MCF 10A (cell line): ENCODE measurements at regions not wholly inside any gene's neighbourhood (a gene's known extent, or its start where the extent isn't known, plus 50 kb on each side); places are given as distances from the start of the nearest gene placed in this dataset.
A peak's percentile ranks its signal among the peaks of the same experiment; 100 is the strongest.

Experiments
- BruUV-seq: library from RNA; stranded (reverse); fragments of 400-500 nt; replicated peaks from 2 replicates; lab custom pipeline; 2021; lab: Mats Ljungman, UMichigan
- CTCF ChIA-PET: fragments of 300-600 bp; sonication (Branson Sonifier 250); formaldehyde crosslinking; extraction: SDS; loops from one replicate; lab custom pipeline; 2021; ENCODE audit warnings: antibody characterized with exemption, inconsistent platforms; lab: Yijun Ruan, JAX
- POLR2A ChIA-PET: fragments of 300-600, 350-650 bp; sonication (Branson Sonifier 250); formaldehyde crosslinking; extraction: SDS; loops from one replicate; lab custom pipeline; 2020; ENCODE audit warnings: antibody characterized with exemption, inconsistent platforms; lab: Yijun Ruan, JAX
- DNase-seq: peaks from one replicate; pipeline ENCODE4 v3.0.0-alpha.2; 2018; ENCODE audit not compliant: unreplicated experiment
- H3K27ac Mint-ChIP-seq: one replicate; pipeline ENCODE4 v1.8.0; 2022; ENCODE audit warnings: mild to moderate bottlenecking, low read depth, mixed read lengths; ENCODE audit not compliant: unreplicated experiment
- H3K27me3 Mint-ChIP-seq: one replicate; pipeline ENCODE4 v1.8.0; 2022; ENCODE audit warnings: mixed read lengths; ENCODE audit not compliant: insufficient read depth, unreplicated experiment
- H3K36me3 Mint-ChIP-seq: one replicate; pipeline ENCODE4 v1.8.0; 2022; ENCODE audit warnings: mild to moderate bottlenecking, moderate library complexity, mixed read lengths; ENCODE audit not compliant: insufficient read depth, unreplicated experiment
- H3K4me1 Mint-ChIP-seq: one replicate; pipeline ENCODE4 v1.8.0; 2022; ENCODE audit warnings: mixed read lengths; ENCODE audit not compliant: insufficient read depth, unreplicated experiment
- H3K4me3 Mint-ChIP-seq: one replicate; pipeline ENCODE4 v1.8.0; 2022; ENCODE audit warnings: mild to moderate bottlenecking, moderate library complexity, mixed read lengths; ENCODE audit not compliant: unreplicated experiment
- H3K9me3 Mint-ChIP-seq: one replicate; pipeline ENCODE4 v1.8.0; 2022; ENCODE audit warnings: mixed read lengths; ENCODE audit not compliant: unreplicated experiment
- CTCF ChIP-seq: fragments of 200-600 bp; IDR thresholded peaks from one replicate; pipeline ENCODE4 v1.8.0; 2022; ENCODE audit warnings: antibody characterized with exemption, mild to moderate bottlenecking; ENCODE audit not compliant: unreplicated experiment
- intact Hi-C: fragments of 100-400 bp; cut with micrococcal nuclease; formaldehyde crosslinking; loops from 2 replicates; pipeline ENCODE4 v1.14.1; 2022

- no TSS peak for BruUV-seq
- Mint-ChIP-seq H3K27ac (no peak overlapping the region), H3K9me3 (no peaks in the 10 kb centered on the region), H3K4me3 (no peak overlapping the region), H3K27me3 (no peaks in the 10 kb centered on the region), H3K36me3 (no peaks in the 10 kb centered on the region), H3K4me1 (no peaks in the 10 kb centered on the region)
- CTCF ChIA-PET: no interaction called here
- intact Hi-C loops: no loop called here
- POLR2A ChIA-PET: no interaction called here
- no peak for DNase-seq
- TF ChIP-seq CTCF: no peak
Observed at GRCh38 chr5:90128551-90128950, 281.0 kb downstream of the CETN3 start.

GRCh38 chr5:90119531-90119971, 290.0 kb downstream of the CETN3 start:
- ChIA-PET POLR2A (interaction anchor here (0.7 kb wide), 1 partner anchor 384 kb away, joined by 3 read pairs; no protein-coding TSS in a partner anchor), CTCF (interaction anchor here (0.5 kb wide), 1 partner anchor 41 kb away, joined by 3 read pairs; no protein-coding TSS in a partner anchor)
- no peak overlapping the region for H3K4me3 Mint-ChIP-seq
- no peaks in the 10 kb centered on the region for H3K9me3 Mint-ChIP-seq
- no peaks in the 10 kb centered on the region for H3K36me3 Mint-ChIP-seq
- TF ChIP-seq CTCF: no peak
- no peak overlapping the region for H3K27ac Mint-ChIP-seq
- intact Hi-C loops: no loop called here
- DNase-seq: peak; percentile 75
- H3K4me1 Mint-ChIP-seq: peaks cover 4% of the 10 kb centered on the region
- BruUV-seq: no TSS peak
- no peaks in the 10 kb centered on the region for H3K27me3 Mint-ChIP-seq

GRCh38 chr5:90117005-90117404, 292.6 kb downstream of the CETN3 start:
- H3K4me3 Mint-ChIP-seq: no peak overlapping the region
- no TSS peak for BruUV-seq
- no peaks in the 10 kb centered on the region for H3K9me3 Mint-ChIP-seq
- ChIA-PET POLR2A (no interaction called here), CTCF (interaction anchor here (0.8 kb wide), 1 partner anchor 185 kb away, joined by 3 read pairs; no protein-coding TSS in a partner anchor)
- peaks cover 4% of the 10 kb centered on the region for H3K4me1 Mint-ChIP-seq
- no peaks in the 10 kb centered on the region for H3K27me3 Mint-ChIP-seq
- DNase-seq: no peak
- intact Hi-C loops: no loop called here
- H3K27ac Mint-ChIP-seq: no peak overlapping the region
- no peaks in the 10 kb centered on the region for H3K36me3 Mint-ChIP-seq
- TF ChIP-seq CTCF: no peak

GRCh38 chr5:90113108-90113507, 296.4 kb downstream of the CETN3 start:
- Mint-ChIP-seq H3K27me3 (no peaks in the 10 kb centered on the region), H3K9me3 (no peaks in the 10 kb centered on the region), H3K27ac (no peak overlapping the region), H3K4me1 (no peaks in the 10 kb centered on the region), H3K4me3 (no peak overlapping the region), H3K36me3 (no peaks in the 10 kb centered on the region)
- ChIA-PET POLR2A (no interaction called here), CTCF (no interaction called here)
- no peak for TF ChIP-seq CTCF
- no peak for DNase-seq
- intact Hi-C loops: no loop called here
- BruUV-seq: no TSS peak
